HG03558 (cell line): ENCODE measurements at regions not wholly inside any gene's neighbourhood (a gene's known extent, or its start where the extent isn't known, plus 50 kb on each side); places are given as distances from the start of the nearest gene placed in this dataset.
"Not testable (repeated sequence)": the region's sequence is repeated elsewhere in the genome, so short reads cannot be mapped to it uniquely, and the experiment has no call there.

ENCODE experiments used
- ATAC-seq: cut with Tn5 transposase; IDR thresholded peaks from one replicate; pipeline ENCODE4 v1.9.1; 2021; ENCODE audit warnings: moderate number of reproducible peaks; ENCODE audit not compliant: unreplicated experiment; ENCODE audit errors: extremely low read depth

DNA sequence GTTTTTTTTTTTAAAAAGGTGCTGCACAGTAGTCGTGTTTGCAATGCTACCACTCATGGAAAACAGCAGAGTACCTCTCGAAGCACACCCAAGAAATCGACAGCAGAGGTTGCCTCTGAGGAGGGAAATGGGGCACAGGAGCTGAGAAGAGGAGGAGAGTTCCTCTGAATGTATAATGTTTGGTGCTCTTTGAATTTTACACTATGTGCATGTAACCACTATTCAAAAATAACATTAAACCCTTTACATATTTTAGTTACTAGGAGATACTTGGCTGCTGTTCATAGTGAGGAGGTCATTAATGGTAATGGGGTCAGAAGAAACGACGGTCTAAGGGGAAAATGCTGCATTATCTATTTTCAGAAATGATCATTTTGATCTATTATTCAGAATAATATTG is 129.4 kb upstream of the CLEC14A start:
- no peak for ATAC-seq

DNA sequence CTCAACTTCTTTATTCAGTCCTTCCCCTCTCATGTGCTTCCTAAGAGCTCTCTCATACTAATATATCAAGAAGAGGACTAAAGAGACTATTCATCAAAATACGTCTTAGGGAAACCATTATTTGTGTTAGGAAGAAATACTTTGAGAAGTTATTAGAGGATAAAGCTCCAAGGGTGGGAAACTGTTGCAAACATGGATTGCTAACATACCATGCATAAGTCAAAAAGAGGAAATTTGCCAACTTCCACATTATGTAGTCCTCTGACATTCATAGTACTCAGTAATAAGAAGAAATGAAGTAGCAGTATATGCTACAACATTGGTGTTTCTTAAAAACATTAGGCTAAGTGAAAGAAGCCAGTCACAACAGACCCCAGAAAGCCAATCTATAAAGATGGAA is 128.8 kb upstream of the CLEC14A start:
- no peak for ATAC-seq

DNA sequence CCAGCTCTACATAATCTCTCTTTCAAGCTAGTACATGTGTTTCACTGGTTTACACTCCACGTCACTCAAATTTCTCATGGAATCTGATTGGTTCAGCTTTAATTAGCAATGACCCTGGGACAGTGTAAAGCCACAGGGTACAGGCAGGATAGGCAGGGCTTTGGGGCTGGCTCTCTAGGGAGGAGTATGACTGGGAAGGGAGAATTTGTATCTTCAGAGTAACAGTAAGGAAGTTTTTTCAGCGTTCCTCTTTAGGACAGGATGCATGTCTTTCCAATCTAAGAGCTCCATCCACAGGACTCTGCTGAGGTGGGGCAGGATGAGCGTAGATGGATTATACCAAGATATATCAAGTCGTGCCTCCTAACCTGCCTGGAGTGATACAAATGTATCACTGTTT is 112.0 kb upstream of the CLEC14A start:
- ATAC-seq, result no peak

DNA sequence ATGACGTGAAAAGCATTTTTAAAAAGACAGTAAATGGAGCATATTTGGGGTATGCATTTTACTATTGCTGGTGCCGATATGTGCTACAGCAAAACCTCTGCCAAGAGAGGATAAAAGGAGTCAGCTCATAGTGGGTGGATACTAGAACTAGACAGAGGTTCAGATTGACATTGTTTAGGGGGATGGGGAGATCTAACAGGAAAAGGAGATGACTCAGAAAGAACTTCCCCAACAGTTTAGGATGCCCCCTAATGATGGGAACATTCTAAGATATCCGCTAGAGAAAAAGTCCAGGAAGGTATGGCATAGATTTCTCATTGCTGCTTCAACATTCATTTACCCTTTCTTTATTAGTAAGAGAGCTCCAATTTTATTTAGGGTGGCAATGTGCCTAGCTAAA is 110.5 kb upstream of the CLEC14A start:
- ATAC-seq, result no peak

DNA sequence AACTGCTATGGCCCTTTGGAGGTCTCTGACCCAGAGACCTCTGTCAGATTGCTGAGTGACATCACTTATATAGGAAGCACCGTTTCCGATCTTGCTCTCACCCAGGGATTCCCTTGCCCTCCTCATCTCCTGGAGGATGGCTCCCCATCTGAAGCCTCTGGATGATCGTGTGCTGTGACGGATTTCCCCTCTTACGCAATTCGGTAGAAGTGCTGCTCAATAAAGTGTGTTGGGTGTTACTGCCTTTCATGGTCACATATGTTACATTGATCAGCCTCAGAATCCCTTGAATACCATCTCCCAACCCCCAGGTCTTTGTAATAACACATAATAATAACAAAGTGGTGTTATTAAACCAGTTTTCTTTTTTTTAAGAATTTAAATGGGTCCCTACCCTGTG is 107.3 kb upstream of the CLEC14A start:
- ATAC-seq, result no peak

DNA sequence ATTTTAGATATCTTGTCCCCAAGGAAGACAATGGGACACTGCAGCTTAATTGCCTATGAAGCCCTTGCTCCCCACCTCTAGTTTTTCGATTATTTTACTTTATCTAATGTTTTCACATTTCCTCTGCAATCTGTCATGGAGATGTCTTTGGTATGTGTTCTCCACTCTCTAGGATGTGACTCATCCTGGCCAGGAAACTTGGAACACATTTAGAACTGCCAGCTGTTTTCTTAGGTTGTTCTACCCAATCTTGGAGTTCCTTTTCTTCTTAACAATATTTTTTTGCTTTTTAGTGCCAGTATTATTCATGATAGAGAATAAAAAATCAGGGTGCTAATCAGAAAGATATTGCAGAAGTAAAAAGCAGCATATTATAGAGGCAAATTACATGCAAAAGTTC is 101.7 kb upstream of the CLEC14A start:
- ATAC-seq, result no peak

DNA sequence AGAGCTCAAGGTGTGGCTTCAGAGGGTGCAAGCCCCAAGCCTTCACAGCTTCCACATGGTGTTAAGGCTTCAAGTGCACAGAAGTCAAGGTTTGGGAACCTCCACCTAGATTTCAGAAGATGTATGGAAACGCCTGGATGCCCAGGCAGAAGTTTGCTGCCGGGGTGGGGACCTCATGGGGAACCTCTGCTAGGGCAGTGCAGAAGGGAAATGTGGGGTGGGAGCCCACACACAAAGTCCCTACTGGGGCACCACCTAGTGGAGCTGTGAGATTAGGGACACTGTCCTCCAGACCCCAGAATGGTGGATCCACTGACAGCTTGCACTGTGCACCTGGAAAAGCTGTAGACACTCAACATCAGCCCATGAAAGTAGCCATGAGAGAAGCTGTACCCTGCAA is 99.6 kb upstream of the CLEC14A start:
- ATAC-seq, result not testable (repeated sequence)

DNA sequence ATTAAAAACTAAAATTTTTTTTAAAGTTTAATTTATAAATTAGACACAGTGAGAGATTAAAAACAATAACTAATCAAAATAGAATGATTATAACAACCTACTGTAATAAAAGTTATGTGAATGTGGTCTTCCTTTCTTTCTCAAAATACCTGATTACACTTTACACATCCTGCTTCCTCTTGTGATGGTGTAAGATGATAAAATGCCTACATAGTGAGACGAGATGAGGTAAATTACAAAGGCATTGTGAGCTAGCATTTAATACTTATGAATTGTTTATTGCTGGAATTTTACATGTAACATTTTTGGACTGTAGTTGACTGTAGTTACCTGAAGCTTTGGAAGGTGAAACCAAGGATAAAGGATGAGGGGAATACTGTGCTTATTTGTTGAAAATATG is 94.2 kb upstream of the CLEC14A start:
- no peak for ATAC-seq

DNA sequence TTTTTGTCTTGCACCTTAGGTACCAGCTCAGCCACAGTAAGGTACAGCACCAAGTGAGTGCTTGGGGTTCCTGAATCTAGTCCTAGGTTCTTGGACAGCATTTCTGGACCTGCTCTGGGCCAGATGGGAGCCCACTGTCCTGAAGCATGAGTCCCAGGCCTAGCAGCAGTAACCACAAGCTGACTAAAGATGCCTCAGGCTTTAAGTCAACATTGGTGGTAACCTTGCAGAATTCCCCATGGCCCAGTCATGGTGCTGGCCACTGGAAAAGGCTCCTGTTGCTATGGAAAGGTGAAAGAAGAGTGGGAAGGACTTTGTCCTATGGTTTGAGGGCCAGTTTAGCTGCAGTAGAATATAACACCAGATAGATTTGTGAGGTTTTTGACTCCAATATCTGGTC is 86.9 kb upstream of the CLEC14A start:
- no peak for ATAC-seq

DNA sequence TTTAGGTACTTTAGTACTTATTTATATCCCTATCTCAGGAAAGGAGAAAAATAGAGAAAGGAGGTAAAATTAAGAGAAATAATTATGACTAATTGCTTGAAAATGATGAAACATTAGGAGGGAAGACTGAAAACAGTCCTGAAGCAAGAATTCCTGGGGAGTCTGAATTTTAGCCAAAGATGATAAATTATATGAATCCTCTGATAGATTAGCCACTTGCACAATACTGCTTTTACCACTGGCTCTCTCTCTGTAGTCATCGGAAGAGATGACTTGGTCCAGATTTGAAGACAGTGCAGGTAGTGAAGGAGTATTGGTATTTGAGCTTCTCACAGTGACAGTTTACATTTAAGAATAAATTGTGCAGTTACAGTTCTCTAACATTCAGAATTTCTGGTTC is 83.8 kb upstream of the CLEC14A start:
- no peak for ATAC-seq

DNA sequence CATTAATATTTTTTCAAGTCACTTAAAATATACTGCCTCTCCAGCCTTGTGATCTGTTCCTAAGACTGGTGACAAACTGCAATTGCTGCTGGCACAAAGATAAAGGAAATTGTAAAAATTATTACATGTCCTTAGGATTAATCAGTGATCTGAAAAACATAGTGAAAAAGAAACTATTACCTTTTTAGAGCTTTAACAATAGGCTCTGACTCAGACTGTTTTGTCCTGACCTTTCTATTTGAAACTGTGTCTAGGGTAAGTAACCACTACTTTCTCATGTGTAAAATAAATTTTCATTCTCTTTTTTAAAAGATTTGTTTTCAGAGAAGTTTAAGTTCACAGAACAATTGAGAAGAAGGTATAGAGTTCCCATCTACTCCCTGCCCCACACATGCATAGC is 80.4 kb upstream of the CLEC14A start:
- ATAC-seq, result no peak

DNA sequence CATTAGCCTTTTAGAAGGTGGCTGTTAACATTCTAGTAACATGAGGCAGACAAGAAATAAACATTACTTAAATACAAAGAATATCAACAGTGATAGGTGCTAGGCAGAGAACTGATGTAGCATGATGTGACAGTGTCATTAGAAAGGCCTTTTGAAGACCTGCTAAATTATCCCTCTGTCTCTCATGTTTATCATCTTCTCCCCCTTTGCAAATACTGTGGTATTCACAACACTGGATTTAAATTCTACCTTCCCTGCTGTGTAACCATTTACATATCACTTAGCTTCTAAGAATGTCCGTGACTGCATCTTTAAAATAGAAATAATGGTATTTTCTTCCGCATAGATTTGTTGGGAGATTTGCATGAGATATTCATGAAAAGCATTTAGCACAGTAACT is 74.4 kb upstream of the CLEC14A start:
- ATAC-seq, result no peak

DNA sequence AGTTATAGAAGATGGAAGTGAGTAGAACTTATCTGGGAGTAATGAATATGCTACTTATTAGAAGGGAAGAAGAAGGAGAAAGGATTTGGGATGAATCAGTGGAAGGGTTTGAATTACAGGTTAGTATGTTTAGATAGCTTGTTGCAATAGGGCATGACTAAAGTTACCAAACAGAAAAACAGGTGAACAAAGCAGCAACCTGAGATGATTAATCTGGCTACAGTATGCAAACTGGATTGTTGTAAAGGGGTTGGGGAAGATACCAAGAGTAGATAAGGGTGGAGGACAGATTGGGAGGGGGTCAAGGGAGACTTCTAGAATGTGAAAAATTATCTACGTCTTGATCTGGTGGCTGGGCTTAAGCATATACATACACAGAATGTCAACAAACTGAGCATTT is 73.4 kb upstream of the CLEC14A start:
- no peak for ATAC-seq

DNA sequence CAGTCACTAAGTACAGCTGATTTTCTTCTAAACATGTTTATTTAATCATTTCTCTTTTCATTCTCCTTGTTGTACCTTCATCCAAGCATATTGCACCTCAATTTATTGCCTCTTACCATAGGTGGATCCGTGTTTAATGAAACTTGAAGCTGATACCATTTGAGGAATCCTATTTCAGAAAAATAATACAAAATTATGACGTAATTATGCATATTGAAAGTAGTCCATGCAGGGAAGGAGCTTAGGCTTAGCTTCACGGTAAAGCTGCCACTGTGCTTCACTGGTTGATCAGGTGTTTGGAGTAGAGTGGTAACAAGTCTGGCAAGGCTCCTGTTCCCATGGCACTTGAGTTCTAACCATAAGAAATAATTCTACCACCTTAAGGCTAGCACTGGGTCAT is 61.0 kb upstream of the CLEC14A start:
- no peak for ATAC-seq

DNA sequence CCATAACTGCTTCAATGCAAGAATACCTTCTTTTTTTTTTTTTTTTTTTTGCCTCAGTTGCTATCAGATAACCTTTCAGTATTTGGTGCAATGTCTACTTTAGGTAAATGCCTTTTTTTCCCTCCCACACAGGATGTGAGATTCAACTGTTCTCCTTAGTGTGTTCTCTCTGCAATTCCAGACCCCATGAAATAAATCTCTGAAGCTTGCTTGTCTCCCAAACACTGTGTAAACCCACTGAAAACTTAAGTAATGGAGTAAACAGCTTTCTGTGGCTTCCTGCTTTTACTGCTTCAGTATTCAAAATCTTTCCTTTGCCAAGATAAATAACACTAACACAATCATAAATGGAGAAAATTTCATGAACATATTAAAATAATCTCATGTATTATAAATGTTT is 55.8 kb upstream of the CLEC14A start:
- ATAC-seq, result no peak

DNA sequence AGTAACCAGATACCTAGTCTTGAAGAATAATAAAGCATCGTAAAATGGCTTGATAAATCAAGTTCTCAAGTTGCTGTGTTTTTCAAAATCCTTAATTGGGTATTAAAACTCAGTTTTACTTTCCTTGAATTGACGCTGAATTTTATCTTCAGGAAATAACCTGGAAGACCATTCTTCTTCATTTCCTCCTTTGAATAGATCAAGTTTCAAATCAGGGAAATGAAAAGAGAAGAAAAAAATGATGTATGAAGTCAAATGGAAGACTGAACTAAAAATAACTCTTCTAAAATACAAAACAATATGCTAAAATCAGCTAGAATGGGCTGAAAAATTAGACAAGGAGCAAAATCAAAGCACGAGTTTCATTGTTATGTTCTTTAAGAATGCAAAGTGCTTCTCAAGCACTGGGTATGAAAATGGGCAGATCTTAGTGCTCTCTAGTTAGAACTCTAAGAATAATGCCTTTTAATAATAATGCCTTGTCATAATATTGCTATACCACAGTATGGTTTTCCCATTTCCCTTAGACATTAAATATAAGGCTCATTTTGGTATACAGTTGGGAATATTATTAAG is 54.6 kb upstream of the CLEC14A start:
- ATAC-seq, result no peak

DNA sequence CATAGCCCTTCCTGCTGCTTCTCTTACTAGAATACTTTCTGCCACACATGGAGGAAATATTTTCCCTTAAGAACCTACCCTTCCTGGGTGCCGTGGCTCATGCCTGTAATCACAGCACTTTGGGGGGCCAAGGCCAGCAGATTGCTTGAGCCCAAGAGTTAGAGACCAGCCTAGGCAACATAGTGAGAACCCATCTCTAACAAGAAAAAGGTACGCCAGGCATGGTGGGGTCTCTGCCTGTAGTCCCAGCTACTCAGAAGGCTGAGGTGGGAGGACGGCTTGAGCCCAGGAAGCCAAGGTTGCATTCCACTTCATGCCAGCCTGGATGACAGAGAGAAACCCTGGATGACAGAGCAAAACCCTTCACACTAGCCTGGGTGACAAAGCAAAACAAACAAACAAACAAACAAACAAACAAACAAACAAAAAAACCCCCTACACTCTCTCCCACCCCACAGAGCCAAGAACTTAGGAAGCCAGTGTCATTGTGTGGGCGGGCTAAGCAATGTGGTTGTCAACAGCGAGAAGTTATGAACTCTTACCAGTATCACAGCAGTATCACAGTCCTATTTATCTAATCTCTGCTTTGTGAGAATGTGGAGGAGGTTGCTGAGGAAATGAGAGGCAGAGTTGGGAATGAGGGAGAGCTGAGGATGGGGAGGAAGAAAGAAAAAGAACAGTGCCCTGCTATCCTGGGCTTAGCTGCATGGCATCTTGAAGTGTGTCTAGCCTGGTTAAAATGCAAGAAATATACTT is 53.8 kb upstream of the CLEC14A start:
- no peak for ATAC-seq
